ENCODE measurements at regions not wholly inside any gene's neighbourhood (a gene's known extent, or its start where the extent isn't known, plus 50 kb on each side); places are given as distances from the start of the nearest gene placed in this dataset.

- no peak overlapping the region for H3K4me3 ChIP-seq
- no peak overlapping the region for H3K27ac ChIP-seq
- TF ChIP-seq, protein P1, sequence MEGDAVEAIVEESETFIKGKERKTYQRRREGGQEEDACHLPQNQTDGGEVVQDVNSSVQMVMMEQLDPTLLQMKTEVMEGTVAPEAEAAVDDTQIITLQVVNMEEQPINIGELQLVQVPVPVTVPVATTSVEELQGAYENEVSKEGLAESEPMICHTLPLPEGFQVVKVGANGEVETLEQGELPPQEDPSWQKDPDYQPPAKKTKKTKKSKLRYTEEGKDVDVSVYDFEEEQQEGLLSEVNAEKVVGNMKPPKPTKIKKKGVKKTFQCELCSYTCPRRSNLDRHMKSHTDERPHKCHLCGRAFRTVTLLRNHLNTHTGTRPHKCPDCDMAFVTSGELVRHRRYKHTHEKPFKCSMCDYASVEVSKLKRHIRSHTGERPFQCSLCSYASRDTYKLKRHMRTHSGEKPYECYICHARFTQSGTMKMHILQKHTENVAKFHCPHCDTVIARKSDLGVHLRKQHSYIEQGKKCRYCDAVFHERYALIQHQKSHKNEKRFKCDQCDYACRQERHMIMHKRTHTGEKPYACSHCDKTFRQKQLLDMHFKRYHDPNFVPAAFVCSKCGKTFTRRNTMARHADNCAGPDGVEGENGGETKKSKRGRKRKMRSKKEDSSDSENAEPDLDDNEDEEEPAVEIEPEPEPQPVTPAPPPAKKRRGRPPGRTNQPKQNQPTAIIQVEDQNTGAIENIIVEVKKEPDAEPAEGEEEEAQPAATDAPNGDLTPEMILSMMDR (IDR thresholded peaks at IDR 0.05), result no peak
- H3K27me3 ChIP-seq (replicated peaks; ENCODE audit: insufficient read depth), result no peaks in the 10 kb centered on the region
- ATAC-seq (ENCODE audit: insufficient number of reproducible peaks, low FRiP score, low read depth), result no peak
- no peak for DNase-seq (ENCODE audit: low spot score)
- no peaks in the 10 kb centered on the region for H3K4me1 ChIP-seq (ENCODE audit: control insufficient read depth in 1 of 2, low read depth in 2 of 2)
- H3K36me3 ChIP-seq, result no peaks in the 10 kb centered on the region
- H3K9me3 ChIP-seq, result no peaks in the 10 kb centered on the region
Observed at GRCh38 chr10:111207500-111207899, 130.7 kb downstream of the ADRA2A start.

DNA sequence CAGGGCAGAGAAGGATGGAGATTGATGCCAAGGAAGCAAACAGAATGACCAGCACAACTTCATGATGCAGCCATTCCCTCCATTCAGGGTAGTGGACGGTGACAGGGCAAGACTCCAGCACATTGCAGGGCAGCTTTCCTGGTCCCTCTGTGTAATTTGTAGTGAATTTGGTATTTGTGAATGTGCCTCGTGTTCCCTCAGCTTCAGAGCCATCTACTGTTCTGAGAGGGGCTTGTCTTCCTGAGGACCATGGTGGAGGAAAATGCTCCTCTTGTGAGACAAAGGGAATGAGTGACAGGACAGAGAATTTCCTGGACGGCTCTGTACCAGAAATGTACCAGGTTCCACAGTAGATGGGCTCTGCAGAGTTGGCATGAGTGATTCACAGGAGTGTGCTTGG is 132.1 kb downstream of the ADRA2A start:
- no peaks in the 10 kb centered on the region for H3K4me1 ChIP-seq (ENCODE audit: control insufficient read depth in 1 of 2, low read depth in 2 of 2)
- DNase-seq (ENCODE audit: low spot score), result no peak
- H3K27me3 ChIP-seq (replicated peaks; ENCODE audit: insufficient read depth), result no peaks in the 10 kb centered on the region
- H3K36me3 ChIP-seq, result no peaks in the 10 kb centered on the region
- TF ChIP-seq, protein P1 (IDR thresholded peaks at IDR 0.05), result no peak
- no peak overlapping the region for H3K4me3 ChIP-seq
- ATAC-seq (ENCODE audit: insufficient number of reproducible peaks, low FRiP score, low read depth), result no peak
- H3K9me3 ChIP-seq, result no peaks in the 10 kb centered on the region
- no peak overlapping the region for H3K27ac ChIP-seq

DNA sequence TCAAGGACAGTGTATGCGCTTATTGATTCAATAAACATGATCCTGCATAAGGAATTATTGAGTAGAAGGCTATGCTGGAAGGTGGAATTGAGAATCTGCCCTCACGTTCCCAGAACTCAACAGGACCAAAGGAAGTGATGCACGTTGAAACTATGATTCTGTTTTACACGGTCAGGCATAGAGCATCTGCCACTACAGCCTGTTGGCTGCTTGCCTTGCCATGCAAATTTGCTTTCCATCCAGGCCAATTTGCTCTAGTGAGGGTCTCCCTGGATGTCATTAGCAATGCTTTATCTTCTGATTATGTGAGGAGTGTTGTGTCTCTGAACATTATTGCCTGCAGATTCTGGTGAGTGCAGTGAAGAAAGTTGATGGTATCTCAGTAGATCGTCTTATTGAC is 132.9 kb downstream of the ADRA2A start:
- DNase-seq (ENCODE audit: low spot score) (no peak), ATAC-seq (ENCODE audit: insufficient number of reproducible peaks, low FRiP score, low read depth) (no peak)
- no peaks in the 10 kb centered on the region for H3K9me3 ChIP-seq
- H3K4me1 ChIP-seq (ENCODE audit: control insufficient read depth in 1 of 2, low read depth in 2 of 2), result no peaks in the 10 kb centered on the region
- H3K27ac ChIP-seq, result no peak overlapping the region
- no peaks in the 10 kb centered on the region for H3K27me3 ChIP-seq (replicated peaks; ENCODE audit: insufficient read depth)
- H3K36me3 ChIP-seq, result no peaks in the 10 kb centered on the region
- TF ChIP-seq, protein P1 (IDR thresholded peaks at IDR 0.05), result no peak
- H3K4me3 ChIP-seq, result no peak overlapping the region

DNA sequence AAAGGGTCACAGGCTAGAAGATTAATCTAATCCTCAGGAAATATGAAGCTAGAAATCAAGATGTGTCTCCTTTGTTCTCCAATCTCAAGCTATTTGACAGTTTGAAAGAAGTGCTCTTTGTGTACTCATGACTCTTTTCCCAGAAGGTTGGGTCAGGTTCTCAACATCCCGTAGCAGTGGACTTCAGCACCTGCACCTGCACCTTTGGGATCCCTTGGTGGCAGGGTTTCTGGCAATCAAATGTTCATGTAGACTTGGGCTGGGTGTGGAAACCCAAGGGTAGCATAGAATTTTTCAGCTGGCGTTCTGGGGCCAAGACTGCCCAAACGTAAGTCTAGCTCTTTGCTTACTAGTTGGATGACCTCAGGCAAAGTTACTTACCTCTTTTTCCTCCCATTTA is 134.4 kb downstream of the ADRA2A start:
- ATAC-seq (ENCODE audit: insufficient number of reproducible peaks, low FRiP score, low read depth), result no peak
- H3K4me1 ChIP-seq (ENCODE audit: control insufficient read depth in 1 of 2, low read depth in 2 of 2), result no peaks in the 10 kb centered on the region
- no peaks in the 10 kb centered on the region for H3K27me3 ChIP-seq (replicated peaks; ENCODE audit: insufficient read depth)
- no peaks in the 10 kb centered on the region for H3K36me3 ChIP-seq
- no peak for DNase-seq (ENCODE audit: low spot score)
- TF ChIP-seq, protein P1 (IDR thresholded peaks at IDR 0.05), result no peak
- H3K27ac ChIP-seq, result no peak overlapping the region
- H3K4me3 ChIP-seq, result no peak overlapping the region
- H3K9me3 ChIP-seq, result no peaks in the 10 kb centered on the region

- H3K36me3 ChIP-seq, result no peaks in the 10 kb centered on the region
- no peaks in the 10 kb centered on the region for H3K4me1 ChIP-seq (ENCODE audit: control insufficient read depth in 1 of 2, low read depth in 2 of 2)
- H3K27me3 ChIP-seq (replicated peaks; ENCODE audit: insufficient read depth), result no peaks in the 10 kb centered on the region
- TF ChIP-seq, protein P1 (IDR thresholded peaks at IDR 0.05), result no peak
- no peak for DNase-seq (ENCODE audit: low spot score)
- no peak overlapping the region for H3K4me3 ChIP-seq
- no peak for ATAC-seq (ENCODE audit: insufficient number of reproducible peaks, low FRiP score, low read depth)
- H3K27ac ChIP-seq, result no peak overlapping the region
- no peaks in the 10 kb centered on the region for H3K9me3 ChIP-seq
Observed at GRCh38 chr10:111211706-111212105, 134.9 kb downstream of the ADRA2A start.
